ENCODE measurements at regions not wholly inside any gene's neighbourhood (a gene's known extent, or its start where the extent isn't known, plus 50 kb on each side); places are given as distances from the start of the nearest gene placed in this dataset.

DNA sequence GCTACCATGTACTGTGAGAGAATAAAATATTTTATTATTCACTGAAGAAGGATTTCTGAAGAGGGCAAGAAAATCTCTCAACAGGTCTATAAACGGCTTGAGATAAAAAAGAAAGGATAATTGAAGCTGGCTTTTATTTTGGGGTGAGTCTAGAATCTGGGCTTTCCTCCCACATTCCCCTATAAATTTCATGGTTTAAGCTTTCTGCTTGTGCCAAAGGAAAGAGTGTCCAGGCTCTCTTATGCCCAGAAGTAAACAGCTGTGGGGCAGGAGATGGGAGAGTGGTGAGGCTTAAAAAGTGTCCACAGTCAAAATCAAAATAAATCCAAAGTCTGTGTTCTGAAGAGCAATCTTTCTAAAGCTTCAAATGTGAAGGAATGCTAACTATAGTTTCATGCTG, 942.2 kb upstream of the MIR17HG start:
- Histone ChIP-seq H3K27me3 (replicated peaks; ENCODE audit: insufficient read depth, low read depth, low read length, poor library complexity) (no peaks in the 10 kb centered on the region), H3K4me3 (ENCODE audit: low read depth, low read length, poor library complexity, severe bottlenecking) (no peak overlapping the region), H3K4me1 (ENCODE audit: insufficient read depth, low read length, poor library complexity, severe bottlenecking) (no peaks in the 10 kb centered on the region), H3K36me3 (ENCODE audit: insufficient read depth, low read length, poor library complexity, severe bottlenecking) (no peaks in the 10 kb centered on the region), H3K9me3 (ENCODE audit: low read depth, low read length, poor library complexity, severe bottlenecking) (no peaks in the 10 kb centered on the region), H3K27ac (ENCODE audit: low read depth, low read length, poor library complexity, severe bottlenecking) (no peak overlapping the region)
- intact Hi-C loops (cut with micrococcal nuclease; ENCODE audit: unreplicated experiment), result no loop called here
- DNase-seq (ENCODE audit: low spot score), result no peak
- TF ChIP-seq, protein P1, sequence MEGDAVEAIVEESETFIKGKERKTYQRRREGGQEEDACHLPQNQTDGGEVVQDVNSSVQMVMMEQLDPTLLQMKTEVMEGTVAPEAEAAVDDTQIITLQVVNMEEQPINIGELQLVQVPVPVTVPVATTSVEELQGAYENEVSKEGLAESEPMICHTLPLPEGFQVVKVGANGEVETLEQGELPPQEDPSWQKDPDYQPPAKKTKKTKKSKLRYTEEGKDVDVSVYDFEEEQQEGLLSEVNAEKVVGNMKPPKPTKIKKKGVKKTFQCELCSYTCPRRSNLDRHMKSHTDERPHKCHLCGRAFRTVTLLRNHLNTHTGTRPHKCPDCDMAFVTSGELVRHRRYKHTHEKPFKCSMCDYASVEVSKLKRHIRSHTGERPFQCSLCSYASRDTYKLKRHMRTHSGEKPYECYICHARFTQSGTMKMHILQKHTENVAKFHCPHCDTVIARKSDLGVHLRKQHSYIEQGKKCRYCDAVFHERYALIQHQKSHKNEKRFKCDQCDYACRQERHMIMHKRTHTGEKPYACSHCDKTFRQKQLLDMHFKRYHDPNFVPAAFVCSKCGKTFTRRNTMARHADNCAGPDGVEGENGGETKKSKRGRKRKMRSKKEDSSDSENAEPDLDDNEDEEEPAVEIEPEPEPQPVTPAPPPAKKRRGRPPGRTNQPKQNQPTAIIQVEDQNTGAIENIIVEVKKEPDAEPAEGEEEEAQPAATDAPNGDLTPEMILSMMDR (conservative IDR thresholded peaks at IDR 0.05; ENCODE audit: low read depth, low read length), result no peak
- no peak for TF ChIP-seq EZH2 (IDR thresholded peaks at IDR 0.05; ENCODE audit: borderline replicate concordance, low read depth, low read length, poor library complexity, severe bottlenecking)
- ChIA-PET CTCF (no interaction called here), POLR2A (ENCODE audit: low non-redundant PET) (no interaction called here)
- BruUV-seq (replicated peaks), result no TSS peak

DNA sequence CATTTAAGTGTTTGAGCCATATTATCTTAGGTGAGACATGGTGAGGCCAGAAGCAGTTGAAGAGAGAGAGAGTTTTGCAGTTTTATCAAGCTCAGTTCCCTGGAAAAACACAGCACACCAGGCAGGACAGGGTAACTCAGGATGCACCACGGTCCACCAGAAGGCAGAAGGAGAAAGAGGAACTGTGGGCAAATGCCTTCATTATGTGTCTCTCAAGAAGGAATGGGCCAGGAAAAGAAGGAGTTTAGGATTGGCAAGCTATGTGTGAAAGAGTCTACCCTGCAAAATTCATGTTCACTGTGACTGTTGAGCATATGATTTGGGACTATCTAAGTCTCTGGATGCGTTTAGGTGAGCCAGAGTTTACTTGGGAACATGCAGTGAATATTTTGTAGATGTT, 934.5 kb upstream of the MIR17HG start:
- H3K27ac ChIP-seq (ENCODE audit: low read depth, low read length, poor library complexity, severe bottlenecking), result no peak overlapping the region
- TF ChIP-seq, protein P1 (conservative IDR thresholded peaks at IDR 0.05; ENCODE audit: low read depth, low read length), result no peak
- no peak for TF ChIP-seq EZH2 (IDR thresholded peaks at IDR 0.05; ENCODE audit: borderline replicate concordance, low read depth, low read length, poor library complexity, severe bottlenecking)
- POLR2A ChIA-PET (ENCODE audit: low non-redundant PET), result no interaction called here
- CTCF ChIA-PET, result no interaction called here
- BruUV-seq (replicated peaks), result no TSS peak
- no peaks in the 10 kb centered on the region for H3K27me3 ChIP-seq (replicated peaks; ENCODE audit: insufficient read depth, low read depth, low read length, poor library complexity)
- intact Hi-C loops (cut with micrococcal nuclease; ENCODE audit: unreplicated experiment), result no loop called here
- H3K36me3 ChIP-seq (ENCODE audit: insufficient read depth, low read length, poor library complexity, severe bottlenecking), result no peaks in the 10 kb centered on the region
- no peak overlapping the region for H3K4me3 ChIP-seq (ENCODE audit: low read depth, low read length, poor library complexity, severe bottlenecking)
- DNase-seq (ENCODE audit: low spot score), result peak; percentile 12
- peaks cover 29% of the 10 kb centered on the region for H3K4me1 ChIP-seq (ENCODE audit: insufficient read depth, low read length, poor library complexity, severe bottlenecking)
- no peaks in the 10 kb centered on the region for H3K9me3 ChIP-seq (ENCODE audit: low read depth, low read length, poor library complexity, severe bottlenecking)

DNA sequence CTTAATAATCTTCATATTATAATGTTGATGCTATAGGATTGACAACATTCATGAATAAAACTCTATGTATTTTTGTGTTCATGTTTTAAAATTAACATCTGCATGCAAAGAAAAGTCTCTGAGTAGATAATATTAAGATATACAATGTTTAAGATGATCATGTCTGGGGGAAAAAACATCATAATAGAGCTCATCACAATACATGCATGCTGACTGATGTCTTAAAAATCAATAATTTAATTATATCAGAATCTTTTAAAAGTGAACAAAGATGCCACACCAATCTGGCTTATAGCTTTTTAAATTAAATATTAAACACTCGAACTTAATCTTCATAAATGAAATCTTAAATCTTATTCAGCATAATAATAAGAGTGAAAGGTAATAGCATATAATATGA, 933.9 kb upstream of the MIR17HG start:
- CTCF ChIA-PET, result no interaction called here
- POLR2A ChIA-PET (ENCODE audit: low non-redundant PET), result no interaction called here
- DNase-seq (ENCODE audit: low spot score), result no peak
- H3K36me3 ChIP-seq (ENCODE audit: insufficient read depth, low read length, poor library complexity, severe bottlenecking), result no peaks in the 10 kb centered on the region
- BruUV-seq (replicated peaks), result no TSS peak
- TF ChIP-seq, protein P1 (conservative IDR thresholded peaks at IDR 0.05; ENCODE audit: low read depth, low read length), result no peak
- TF ChIP-seq EZH2 (IDR thresholded peaks at IDR 0.05; ENCODE audit: borderline replicate concordance, low read depth, low read length, poor library complexity, severe bottlenecking), result no peak
- no peak overlapping the region for H3K4me3 ChIP-seq (ENCODE audit: low read depth, low read length, poor library complexity, severe bottlenecking)
- no peaks in the 10 kb centered on the region for H3K9me3 ChIP-seq (ENCODE audit: low read depth, low read length, poor library complexity, severe bottlenecking)
- peaks cover 29% of the 10 kb centered on the region for H3K4me1 ChIP-seq (ENCODE audit: insufficient read depth, low read length, poor library complexity, severe bottlenecking)
- H3K27me3 ChIP-seq (replicated peaks; ENCODE audit: insufficient read depth, low read depth, low read length, poor library complexity), result no peaks in the 10 kb centered on the region
- intact Hi-C loops (cut with micrococcal nuclease; ENCODE audit: unreplicated experiment), result no loop called here
- no peak overlapping the region for H3K27ac ChIP-seq (ENCODE audit: low read depth, low read length, poor library complexity, severe bottlenecking)

Data from A673 (cell line).